ENCODE measurements at regions not wholly inside any gene's neighbourhood (a gene's known extent, or its start where the extent isn't known, plus 50 kb on each side); places are given as distances from the start of the nearest gene placed in this dataset.
"Not testable (repeated sequence)": the region's sequence is repeated elsewhere in the genome, so short reads cannot be mapped to it uniquely, and the experiment has no call there.

DNA sequence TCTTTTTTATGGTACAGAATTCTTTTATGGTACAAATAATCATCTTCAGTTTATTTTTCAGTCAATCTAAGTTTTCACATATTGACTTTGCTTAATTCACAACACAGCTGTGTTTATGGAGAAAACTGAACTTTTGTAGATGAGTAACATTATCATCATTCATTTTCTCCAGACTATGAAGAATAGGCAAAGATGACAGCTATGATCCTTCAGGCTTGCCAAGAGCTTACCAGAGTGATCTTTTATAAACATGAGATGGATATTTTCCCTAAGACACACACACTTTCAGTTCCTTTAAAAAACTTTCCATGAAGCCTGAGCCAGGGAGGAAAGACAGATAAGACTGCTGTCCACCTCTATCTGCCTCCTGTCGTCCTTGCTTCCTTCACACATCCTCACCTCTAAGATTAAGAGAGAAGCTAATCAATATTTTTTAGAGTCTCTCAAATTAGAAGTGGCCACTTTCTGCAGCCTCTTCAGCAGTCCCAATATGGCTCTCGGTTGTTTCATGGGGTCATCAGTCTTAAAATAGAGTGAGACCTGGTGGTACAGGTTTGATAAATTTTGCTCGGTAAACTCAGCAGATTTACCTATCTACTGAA is 108.1 kb upstream of the SLC27A6 start:
- H3K4me1 ChIP-seq = no peaks in the 10 kb centered on the region
- H3K27ac ChIP-seq = no peak overlapping the region
- no peaks in the 10 kb centered on the region for H3K9me3 ChIP-seq
- H3K27me3 ChIP-seq = no peaks in the 10 kb centered on the region
- H3K4me3 ChIP-seq = no peak overlapping the region
- TF ChIP-seq, protein P1, sequence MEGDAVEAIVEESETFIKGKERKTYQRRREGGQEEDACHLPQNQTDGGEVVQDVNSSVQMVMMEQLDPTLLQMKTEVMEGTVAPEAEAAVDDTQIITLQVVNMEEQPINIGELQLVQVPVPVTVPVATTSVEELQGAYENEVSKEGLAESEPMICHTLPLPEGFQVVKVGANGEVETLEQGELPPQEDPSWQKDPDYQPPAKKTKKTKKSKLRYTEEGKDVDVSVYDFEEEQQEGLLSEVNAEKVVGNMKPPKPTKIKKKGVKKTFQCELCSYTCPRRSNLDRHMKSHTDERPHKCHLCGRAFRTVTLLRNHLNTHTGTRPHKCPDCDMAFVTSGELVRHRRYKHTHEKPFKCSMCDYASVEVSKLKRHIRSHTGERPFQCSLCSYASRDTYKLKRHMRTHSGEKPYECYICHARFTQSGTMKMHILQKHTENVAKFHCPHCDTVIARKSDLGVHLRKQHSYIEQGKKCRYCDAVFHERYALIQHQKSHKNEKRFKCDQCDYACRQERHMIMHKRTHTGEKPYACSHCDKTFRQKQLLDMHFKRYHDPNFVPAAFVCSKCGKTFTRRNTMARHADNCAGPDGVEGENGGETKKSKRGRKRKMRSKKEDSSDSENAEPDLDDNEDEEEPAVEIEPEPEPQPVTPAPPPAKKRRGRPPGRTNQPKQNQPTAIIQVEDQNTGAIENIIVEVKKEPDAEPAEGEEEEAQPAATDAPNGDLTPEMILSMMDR (IDR thresholded peaks at IDR 0.05) = no peak
- TF ChIP-seq POLR2A (IDR thresholded peaks at IDR 0.05) = no peak
- no peak for DNase-seq
- no peaks in the 10 kb centered on the region for H3K36me3 ChIP-seq

DNA sequence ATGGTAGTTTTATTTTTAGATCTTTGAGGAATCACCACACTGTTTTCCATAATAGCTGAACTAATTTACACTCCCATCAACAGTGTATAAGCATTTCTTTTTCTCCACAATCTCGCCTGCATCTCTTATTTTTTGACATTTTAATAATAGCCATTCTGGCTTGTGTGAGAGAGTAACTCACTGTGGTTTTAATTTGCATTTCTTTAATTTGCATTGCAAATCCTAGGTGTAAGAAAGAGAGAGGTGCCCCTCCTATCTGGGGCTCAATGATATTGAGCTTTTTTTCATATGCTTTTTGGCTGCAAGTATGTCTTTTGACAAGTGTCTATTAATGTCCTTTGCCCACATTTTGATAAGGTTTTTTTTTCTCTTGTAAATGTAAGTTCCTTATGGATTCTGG is 106.3 kb upstream of the SLC27A6 start:
- Histone ChIP-seq H3K9me3 (no peaks in the 10 kb centered on the region), H3K27me3 (no peaks in the 10 kb centered on the region), H3K4me3 (no peak overlapping the region), H3K27ac (no peak overlapping the region), H3K4me1 (no peaks in the 10 kb centered on the region), H3K36me3 (no peaks in the 10 kb centered on the region)
- DNase-seq = no peak
- TF ChIP-seq, protein P1 (IDR thresholded peaks at IDR 0.05) = no peak
- TF ChIP-seq POLR2A (IDR thresholded peaks at IDR 0.05) = no peak

DNA sequence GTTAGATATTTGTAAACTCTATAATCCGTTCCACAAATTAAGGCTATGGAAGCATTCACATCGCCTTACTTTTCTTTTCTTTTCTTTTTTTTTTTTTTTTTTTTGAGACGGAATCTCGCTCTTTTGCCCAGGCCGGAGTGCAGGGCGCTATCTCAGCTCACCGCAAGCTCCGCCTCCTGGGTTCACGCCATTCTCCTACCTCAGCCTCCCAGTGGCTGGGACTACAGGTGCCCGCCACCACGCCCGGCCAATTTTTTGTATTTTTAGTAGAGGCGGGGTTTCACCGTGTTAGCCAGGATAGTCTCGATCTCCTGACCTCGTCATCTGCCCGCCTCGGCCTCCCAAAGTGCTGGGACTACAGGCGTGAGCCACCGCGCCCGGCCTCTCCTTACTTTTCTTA is 104.1 kb upstream of the SLC27A6 start:
- not testable (repeated sequence) for H3K4me3 ChIP-seq, DNase-seq, H3K27me3 ChIP-seq, H3K27ac ChIP-seq, H3K4me1 ChIP-seq, H3K36me3 ChIP-seq, H3K9me3 ChIP-seq

DNA sequence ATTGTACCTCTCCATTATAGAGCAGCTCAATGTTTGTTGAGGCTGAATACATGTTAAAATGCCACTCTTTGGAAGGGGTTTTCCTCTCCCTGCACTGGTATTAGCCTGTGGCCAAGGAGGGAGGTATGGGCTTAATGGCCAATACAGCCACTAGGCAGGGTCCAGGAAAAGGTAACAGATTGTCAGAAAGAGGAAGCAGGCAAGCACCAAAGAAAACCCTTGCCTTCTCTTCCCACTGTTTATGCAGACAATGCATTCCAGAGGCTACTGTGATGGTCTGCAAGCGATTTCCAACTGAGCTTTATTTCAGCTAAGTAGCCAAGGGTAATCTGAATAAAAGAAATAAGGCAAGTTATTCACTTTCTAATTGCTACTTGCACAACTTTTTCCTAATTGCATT is 95.3 kb upstream of the SLC27A6 start:
- Histone ChIP-seq H3K27ac (no peak overlapping the region), H3K4me3 (no peak overlapping the region), H3K4me1 (no peaks in the 10 kb centered on the region), H3K9me3 (no peaks in the 10 kb centered on the region), H3K27me3 (no peaks in the 10 kb centered on the region), H3K36me3 (no peaks in the 10 kb centered on the region)
- no peak for DNase-seq
- TF ChIP-seq, protein P1 (IDR thresholded peaks at IDR 0.05) = no peak
- no peak for TF ChIP-seq POLR2A (IDR thresholded peaks at IDR 0.05)

DNA sequence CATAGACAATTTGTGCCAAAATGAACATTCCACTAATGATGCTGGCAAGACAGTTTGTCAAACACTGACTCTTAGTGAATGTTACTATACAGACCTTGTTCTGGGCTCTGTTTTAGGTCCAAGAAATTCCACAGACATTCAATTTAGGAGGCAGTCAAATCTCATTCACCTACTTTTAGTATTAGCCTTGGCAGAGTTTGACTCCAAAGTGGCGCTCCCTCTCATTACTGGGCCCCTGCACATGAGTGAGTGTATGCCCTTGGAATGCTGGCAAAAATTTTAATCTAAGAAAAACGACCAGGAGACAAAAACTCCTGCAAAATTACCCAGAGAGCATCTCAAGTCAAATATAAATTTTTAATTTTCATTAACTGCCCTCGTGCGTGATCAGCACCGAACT is 94.9 kb upstream of the SLC27A6 start:
- Histone ChIP-seq H3K27ac (no peak overlapping the region), H3K4me3 (no peak overlapping the region), H3K4me1 (no peaks in the 10 kb centered on the region), H3K36me3 (no peaks in the 10 kb centered on the region), H3K27me3 (no peaks in the 10 kb centered on the region), H3K9me3 (no peaks in the 10 kb centered on the region)
- DNase-seq = no peak
- TF ChIP-seq, protein P1 (IDR thresholded peaks at IDR 0.05) = no peak
- TF ChIP-seq POLR2A (IDR thresholded peaks at IDR 0.05) = no peak

DNA sequence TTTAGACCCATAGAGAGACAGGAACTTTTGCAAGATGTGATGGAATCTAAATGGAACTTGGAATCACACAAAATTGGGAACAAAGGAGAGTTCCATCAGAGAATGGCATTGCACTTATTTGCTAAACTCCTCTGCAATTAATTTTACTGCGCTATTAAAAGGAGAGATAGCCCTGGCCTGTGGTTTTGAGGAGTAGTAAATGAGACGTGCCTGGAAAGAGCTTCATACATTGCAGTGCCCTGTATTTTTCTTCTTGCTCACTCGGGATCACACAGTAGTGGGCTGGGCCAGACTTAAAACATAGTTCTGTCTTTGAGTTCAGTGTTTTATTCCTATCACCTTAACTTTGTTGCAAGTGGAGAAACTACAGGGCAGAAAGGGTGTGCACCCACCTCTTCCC is 94.4 kb upstream of the SLC27A6 start:
- TF ChIP-seq, protein P1 (IDR thresholded peaks at IDR 0.05) = no peak
- no peak for TF ChIP-seq POLR2A (IDR thresholded peaks at IDR 0.05)
- Histone ChIP-seq H3K4me1 (no peaks in the 10 kb centered on the region), H3K36me3 (no peaks in the 10 kb centered on the region), H3K27ac (no peak overlapping the region), H3K27me3 (no peaks in the 10 kb centered on the region), H3K9me3 (no peaks in the 10 kb centered on the region), H3K4me3 (no peak overlapping the region)
- DNase-seq = no peak

Measured in Peyer's patch (tissue), 4 donors.